Heart right ventricle (tissue), 16 donors: ENCODE measurements at regions not wholly inside any gene's neighbourhood (a gene's known extent, or its start where the extent isn't known, plus 50 kb on each side); places are given as distances from the start of the nearest gene placed in this dataset.

Experiments
- ATAC-seq, 8 donors: fragments of 200-7000 bp; cut with Tn5 transposase; one replicate each; pipeline ENCODE4 v1.9.1; 2020; ENCODE audit warnings: mild to moderate bottlenecking in 8 of 8, moderate library complexity in 8 of 8, moderate number of reproducible peaks in 1 of 8
- DNase-seq, 2 donors: peaks; one replicate each; pipeline ENCODE4 v3.0.0-alpha.2; 2020
- H3K27ac ChIP-seq, 10 donors: fragments of 200-600 bp; sonication (generic) in 2 of 10; one replicate each; pipeline versions ENCODE4 v1.5.0 to v1.8.0; 2020 to 2022; ENCODE audit warnings: mild to moderate bottlenecking in 3 of 10
- H3K27me3 ChIP-seq, 7 donors: fragments of 200-600 bp; one replicate each; pipeline ENCODE4 v1.8.0; 2021 to 2022; ENCODE audit warnings: mild to moderate bottlenecking in 2 of 7
- H3K36me3 ChIP-seq, 9 donors: fragments of 200-600 bp; sonication (generic) in 1 of 9; one replicate each; pipeline versions ENCODE4 v1.5.0 to v1.8.0; 2020 to 2022; ENCODE audit warnings: mild to moderate bottlenecking in 2 of 9
- H3K4me1 ChIP-seq, 9 donors: fragments of 200-600 bp; sonication (generic) in 1 of 9; one replicate each; pipeline versions ENCODE4 v1.5.0 to v1.8.0; 2020 to 2022; ENCODE audit warnings: mild to moderate bottlenecking in 4 of 9
- H3K4me3 ChIP-seq, 10 donors: fragments of 200-600 bp; sonication (generic) in 2 of 10; one replicate each; pipeline versions ENCODE4 v1.5.0 to v1.8.0; 2020 to 2022; ENCODE audit warnings: mild to moderate bottlenecking in 7 of 10, moderate library complexity in 2 of 10
- H3K9me3 ChIP-seq, 11 donors: fragments of 200-600 bp in 10 of 11; sonication (generic) in 2 of 11; one replicate each; pipeline versions ENCODE4 v1.5.0 to v1.8.0; 2013 to 2022; ENCODE audit warnings: mild to moderate bottlenecking in 2 of 11, control low read depth in 1 of 11, moderate library complexity in 1 of 11
- WGBS, 2 donors: extraction: QIAGEN DNeasy Blood & Tissue Kit; methylation state at CpG; one replicate each; pipeline ENCODE4 v1.1.7; 2013; ENCODE audit warnings: inconsistent platforms in 1 of 2; 5-methylcytosine and 5-hydroxymethylcytosine counted together
- intact Hi-C, 10 donors: fragments of 100-400 bp; cut with DNase I; formaldehyde crosslinking; loops; one replicate each; pipeline versions ENCODE4 v1.11.1 to v1.14.2; 2022
- TF ChIP-seq, protein P1 (sequence below), 9 donors: fragments of 200-600 bp; sonication (generic) in 2 of 9; IDR thresholded peaks; one replicate each; pipeline versions ENCODE4 v1.5.0 to v1.8.0; 2021 to 2022; ENCODE audit warnings: antibody characterized with exemption in 9 of 9, mild to moderate bottlenecking in 5 of 9, moderate library complexity in 1 of 9
- donor health status: Arrhythmogenic right ventricular cardiomyopathy.
- donor health status: ischemic (EF 13 %, LVEDD 7.1; RV severe dilation, severe dysfunction).
- donor health status: healthy with polysubstance abuse.
- donor health status: DM: no; HTN: yes; CAD: no.
- donor health status: DM: no; HTN: no; CAD: no.
- donor health status: ischemic (EF 25% LVEDD 6.9; RV normal size, moderate dysfunction).
- donor health status: ischemic (EF 25% LVEDD 5.7; RV mildly dilated, moderate dysfunction).
- donor health status: healthy.
- donor health status: DM: yes; HTN: yes; CAD: no.
- donor health status: Ischemic cardiomyopathy.
- donor health status: ischemic (EF 35%, LVEDD 5.7; RV mildly dilated, moderate dysfunction).
- donor health status: nonischemic (EF 11% LVEDD 7.7; RV severe dilation, severe dysfunction).
- donor health status: DM: yes; HTN: yes; CAD: no.
- donor health status: PGD.
- donor health status: ischemic (EF 29% LVEDD 5.4; RV normal size, mild dysfunction).
- donor health status: nonischemic (EF 23%, LVEDD 6.1; RV moderate dilation, normal function).

DNA sequence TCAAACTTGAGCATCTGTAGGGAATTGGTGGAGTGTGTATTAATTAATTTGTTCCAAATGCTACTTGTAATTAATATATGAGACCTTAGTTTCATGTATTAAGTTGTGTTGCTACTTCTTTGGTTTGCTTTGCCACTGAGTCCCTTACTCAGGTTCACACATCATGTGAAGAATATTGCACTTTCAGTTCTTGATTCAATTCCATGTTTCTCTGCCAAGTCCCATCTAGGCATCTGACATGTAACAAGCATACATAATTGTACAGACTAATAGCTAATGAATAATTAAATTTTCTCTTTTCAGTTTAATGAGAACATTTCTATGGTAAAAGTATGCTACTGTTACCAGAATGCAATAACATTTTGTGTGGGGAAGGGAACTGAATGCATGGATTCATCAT is 640.0 kb downstream of the TMTC2 start:
- H3K9me3 ChIP-seq = no peaks in the 10 kb centered on the region
- H3K36me3 ChIP-seq = peaks cover 0 to 3% (median 0%) of the 10 kb centered on the region in 9 donors
- H3K4me1 ChIP-seq = no peaks in the 10 kb centered on the region
- intact Hi-C loops = no loop called here
- H3K27me3 ChIP-seq = no peaks in the 10 kb centered on the region
- H3K4me3 ChIP-seq = no peak overlapping the region
- TF ChIP-seq, protein P1, sequence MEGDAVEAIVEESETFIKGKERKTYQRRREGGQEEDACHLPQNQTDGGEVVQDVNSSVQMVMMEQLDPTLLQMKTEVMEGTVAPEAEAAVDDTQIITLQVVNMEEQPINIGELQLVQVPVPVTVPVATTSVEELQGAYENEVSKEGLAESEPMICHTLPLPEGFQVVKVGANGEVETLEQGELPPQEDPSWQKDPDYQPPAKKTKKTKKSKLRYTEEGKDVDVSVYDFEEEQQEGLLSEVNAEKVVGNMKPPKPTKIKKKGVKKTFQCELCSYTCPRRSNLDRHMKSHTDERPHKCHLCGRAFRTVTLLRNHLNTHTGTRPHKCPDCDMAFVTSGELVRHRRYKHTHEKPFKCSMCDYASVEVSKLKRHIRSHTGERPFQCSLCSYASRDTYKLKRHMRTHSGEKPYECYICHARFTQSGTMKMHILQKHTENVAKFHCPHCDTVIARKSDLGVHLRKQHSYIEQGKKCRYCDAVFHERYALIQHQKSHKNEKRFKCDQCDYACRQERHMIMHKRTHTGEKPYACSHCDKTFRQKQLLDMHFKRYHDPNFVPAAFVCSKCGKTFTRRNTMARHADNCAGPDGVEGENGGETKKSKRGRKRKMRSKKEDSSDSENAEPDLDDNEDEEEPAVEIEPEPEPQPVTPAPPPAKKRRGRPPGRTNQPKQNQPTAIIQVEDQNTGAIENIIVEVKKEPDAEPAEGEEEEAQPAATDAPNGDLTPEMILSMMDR (IDR thresholded peaks at IDR 0.05) = no peak
- ATAC-seq (no peak), DNase-seq (no peak)
- no peak overlapping the region for H3K27ac ChIP-seq

DNA sequence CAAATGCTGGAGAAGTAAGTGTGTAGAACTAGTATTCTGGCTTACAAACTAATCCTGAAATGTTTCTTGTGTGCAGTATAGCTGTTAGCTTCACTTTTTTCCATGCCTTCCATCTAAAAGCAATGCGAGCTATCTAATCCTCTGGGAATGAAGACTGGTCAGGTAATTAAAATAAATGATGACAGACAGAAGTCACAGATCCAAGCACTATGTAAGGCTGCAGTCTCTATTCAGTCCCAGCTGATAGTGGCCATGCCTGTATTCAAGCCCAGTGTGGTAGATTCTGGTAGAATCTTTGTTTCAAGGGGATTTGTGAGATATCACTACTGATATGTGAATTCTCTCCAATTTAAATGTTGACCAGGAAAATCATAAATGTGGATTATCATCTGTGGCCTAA is 637.2 kb downstream of the TMTC2 start:
- Histone ChIP-seq H3K4me1 (no peaks in the 10 kb centered on the region), H3K27me3 (no peaks in the 10 kb centered on the region), H3K9me3 (no peaks in the 10 kb centered on the region), H3K4me3 (no peak overlapping the region), H3K36me3 (peaks cover 0 to 3% (median 0%) of the 10 kb centered on the region in 9 donors), H3K27ac (no peak overlapping the region)
- WGBS, 2 donors = 0 to 1% methylated on average over 1 of the region's 1 CpG
- TF ChIP-seq, protein P1 (IDR thresholded peaks at IDR 0.05) = no peak
- intact Hi-C loops = no loop called here
- no peak for DNase-seq
- no peak for ATAC-seq

DNA sequence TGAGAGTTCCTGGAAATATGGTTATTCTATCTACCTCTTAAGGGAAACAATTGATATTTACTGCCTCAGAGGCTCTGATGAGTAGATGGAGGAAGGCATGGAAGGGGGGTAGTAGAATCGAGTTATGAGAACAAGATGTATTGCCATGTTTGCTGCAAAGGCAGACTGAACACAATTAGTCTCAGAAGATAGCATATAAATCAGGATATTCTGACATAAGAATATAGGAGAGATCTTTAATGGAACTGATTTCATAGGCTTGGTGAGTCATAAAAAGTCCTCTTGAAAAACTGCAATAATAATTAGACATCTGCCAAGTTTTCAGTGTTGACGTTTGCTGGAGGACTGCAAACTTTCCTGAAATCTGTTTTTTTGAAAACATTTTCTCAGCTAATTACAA is 636.1 kb downstream of the TMTC2 start:
- ATAC-seq (no peak), DNase-seq (no peak)
- WGBS, 2 donors = 60 to 68% methylated on average over 2 of the region's 2 CpGs
- intact Hi-C loops = no loop called here
- H3K9me3 ChIP-seq = no peaks in the 10 kb centered on the region
- no peaks in the 10 kb centered on the region for H3K27me3 ChIP-seq
- H3K36me3 ChIP-seq = peaks cover 0 to 3% (median 0%) of the 10 kb centered on the region in 9 donors
- H3K4me1 ChIP-seq = no peaks in the 10 kb centered on the region
- no peak overlapping the region for H3K27ac ChIP-seq
- no peak overlapping the region for H3K4me3 ChIP-seq
- TF ChIP-seq, protein P1 (IDR thresholded peaks at IDR 0.05) = no peak

DNA sequence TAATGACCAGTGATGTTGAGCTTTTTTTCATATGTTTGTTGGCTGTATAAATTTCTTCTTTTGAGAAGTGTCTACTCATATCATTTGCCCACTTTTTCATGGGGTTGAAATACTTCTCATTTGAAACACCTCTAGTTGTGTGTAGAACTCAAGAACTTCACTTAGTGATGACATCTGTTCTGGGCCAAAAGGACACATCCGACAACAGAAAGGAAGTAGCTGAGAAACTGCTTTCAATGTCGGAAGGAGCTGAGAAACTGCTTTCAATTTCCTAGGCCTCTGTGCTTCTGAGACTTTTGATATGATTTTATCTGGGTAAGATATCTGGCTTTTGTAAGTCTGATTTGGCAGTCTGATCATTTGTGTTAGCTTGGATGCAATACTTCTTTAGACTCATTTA is 635.3 kb downstream of the TMTC2 start:
- no peak overlapping the region for H3K4me3 ChIP-seq
- TF ChIP-seq, protein P1 (IDR thresholded peaks at IDR 0.05) = no peak
- no peak overlapping the region for H3K27ac ChIP-seq
- intact Hi-C loops = no loop called here
- no peaks in the 10 kb centered on the region for H3K9me3 ChIP-seq
- H3K36me3 ChIP-seq = peaks cover 0 to 3% (median 0%) of the 10 kb centered on the region in 9 donors
- WGBS, 2 donors = 61 to 73% methylated on average over 2 of the region's 2 CpGs
- DNase-seq = no peak
- ATAC-seq = no peak
- no peaks in the 10 kb centered on the region for H3K4me1 ChIP-seq
- no peaks in the 10 kb centered on the region for H3K27me3 ChIP-seq

DNA sequence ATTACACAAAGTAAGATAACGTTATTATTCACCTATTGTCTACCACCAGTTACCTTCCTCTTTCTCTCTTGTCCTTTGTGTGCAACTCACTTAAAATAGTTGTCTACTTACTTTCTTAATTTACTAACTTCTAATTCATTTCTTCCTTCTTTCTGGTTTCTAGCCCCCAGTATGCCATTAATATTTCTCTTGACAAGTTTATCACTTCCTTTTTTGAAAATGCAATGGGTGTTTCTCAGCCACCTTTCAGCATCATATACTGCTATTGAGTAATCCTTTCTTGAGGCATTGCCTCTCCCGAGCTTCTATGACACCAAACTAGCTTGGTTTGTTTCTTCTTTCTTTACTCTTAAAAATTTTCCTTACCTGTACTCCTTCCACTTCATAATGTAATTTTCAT is 633.6 kb downstream of the TMTC2 start:
- TF ChIP-seq, protein P1 (IDR thresholded peaks at IDR 0.05) = no peak
- H3K27me3 ChIP-seq = no peaks in the 10 kb centered on the region
- H3K36me3 ChIP-seq = no peaks in the 10 kb centered on the region
- no peaks in the 10 kb centered on the region for H3K4me1 ChIP-seq
- H3K4me3 ChIP-seq = no peak overlapping the region
- no peak for ATAC-seq
- no peaks in the 10 kb centered on the region for H3K9me3 ChIP-seq
- intact Hi-C loops = no loop called here
- no peak overlapping the region for H3K27ac ChIP-seq
- whole genome bisulfite sequencing, 2 donors = 71 to 76% methylated on average over 2 of the region's 2 CpGs
- DNase-seq = no peak
